ENCODE measurements at regions not wholly inside any gene's neighbourhood (a gene's known extent, or its start where the extent isn't known, plus 50 kb on each side); places are given as distances from the start of the nearest gene placed in this dataset.

DNA sequence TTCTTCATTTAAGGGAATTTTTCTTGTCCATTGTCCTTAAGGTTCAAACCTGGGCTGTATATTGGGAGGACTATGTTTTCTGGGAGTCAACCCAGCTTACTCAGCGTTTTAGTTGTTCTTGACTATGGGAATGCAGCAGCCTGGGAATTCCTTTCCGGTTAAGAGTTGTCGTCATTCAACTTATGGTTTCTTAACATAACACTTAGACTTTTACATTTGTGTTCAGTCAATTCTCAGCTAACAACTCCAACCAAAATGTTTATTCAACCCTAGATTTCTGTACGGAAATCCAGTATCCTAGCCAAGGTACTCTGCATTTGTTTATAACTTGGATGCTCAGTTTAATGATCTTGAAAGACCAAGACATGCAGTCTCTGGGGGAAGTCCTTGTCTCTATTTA is 960.9 kb downstream of the CBLN2 start:
- Histone ChIP-seq H3K79me2 (ENCODE audit: low read length) (no peaks in the 10 kb centered on the region), H3K36me3 (replicated peaks; ENCODE audit: insufficient read depth, low read length) (no peaks in the 10 kb centered on the region), H4K20me1 (ENCODE audit: insufficient read depth, low read length) (no peaks in the 10 kb centered on the region), H3K4me1 (ENCODE audit: low read length) (no peaks in the 10 kb centered on the region), H3K4me3 (ENCODE audit: low read length) (no peak overlapping the region), H3K4me2 (ENCODE audit: low read depth, low read length) (no peak overlapping the region), H3K9me2 (replicated peaks; ENCODE audit: insufficient read depth, low read length) (no peaks in the 10 kb centered on the region), H3F3A (ENCODE audit: insufficient read depth, low read length) (no peaks in the 10 kb centered on the region), H3K9ac (ENCODE audit: low read length) (no peak overlapping the region), H3K27ac (ENCODE audit: low read length) (no peak overlapping the region), H3K27me3 (replicated peaks; ENCODE audit: insufficient read depth, low read length) (no peaks in the 10 kb centered on the region), H2AFZ (ENCODE audit: low read length) (no peak overlapping the region), H3K9me3 (replicated peaks; ENCODE audit: insufficient read depth, low read length) (no peaks in the 10 kb centered on the region)
- TF ChIP-seq EZH2phosphoT487 (IDR thresholded peaks at IDR 0.05; ENCODE audit: low read length) (no peak), EZH2 (optimal IDR thresholded peaks at IDR 0.05; ENCODE audit: low read depth, low read length) (no peak)
- TF ChIP-seq, protein P1, sequence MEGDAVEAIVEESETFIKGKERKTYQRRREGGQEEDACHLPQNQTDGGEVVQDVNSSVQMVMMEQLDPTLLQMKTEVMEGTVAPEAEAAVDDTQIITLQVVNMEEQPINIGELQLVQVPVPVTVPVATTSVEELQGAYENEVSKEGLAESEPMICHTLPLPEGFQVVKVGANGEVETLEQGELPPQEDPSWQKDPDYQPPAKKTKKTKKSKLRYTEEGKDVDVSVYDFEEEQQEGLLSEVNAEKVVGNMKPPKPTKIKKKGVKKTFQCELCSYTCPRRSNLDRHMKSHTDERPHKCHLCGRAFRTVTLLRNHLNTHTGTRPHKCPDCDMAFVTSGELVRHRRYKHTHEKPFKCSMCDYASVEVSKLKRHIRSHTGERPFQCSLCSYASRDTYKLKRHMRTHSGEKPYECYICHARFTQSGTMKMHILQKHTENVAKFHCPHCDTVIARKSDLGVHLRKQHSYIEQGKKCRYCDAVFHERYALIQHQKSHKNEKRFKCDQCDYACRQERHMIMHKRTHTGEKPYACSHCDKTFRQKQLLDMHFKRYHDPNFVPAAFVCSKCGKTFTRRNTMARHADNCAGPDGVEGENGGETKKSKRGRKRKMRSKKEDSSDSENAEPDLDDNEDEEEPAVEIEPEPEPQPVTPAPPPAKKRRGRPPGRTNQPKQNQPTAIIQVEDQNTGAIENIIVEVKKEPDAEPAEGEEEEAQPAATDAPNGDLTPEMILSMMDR (IDR thresholded peaks at IDR 0.05; ENCODE audit: low read length): no peak
- DNase-seq: no peak

DNA sequence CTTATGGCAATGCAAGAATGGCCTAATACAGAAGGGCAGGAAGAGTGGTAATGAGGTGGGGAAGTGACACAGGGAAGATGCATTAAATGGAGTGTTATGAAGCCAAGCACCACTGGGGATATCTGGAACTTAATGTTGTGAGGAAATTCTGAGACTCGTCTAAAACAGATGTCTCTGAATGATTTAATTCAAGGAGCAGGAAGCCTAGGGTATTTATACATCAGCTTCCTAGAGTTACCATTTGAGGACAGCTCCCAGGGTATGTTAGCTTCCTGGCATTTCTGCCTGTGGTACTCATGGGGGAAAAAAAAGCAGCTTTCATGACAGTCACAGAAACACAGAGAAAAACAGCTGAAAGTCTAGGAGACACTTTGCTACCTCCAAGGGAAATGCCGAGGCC is 989.5 kb downstream of the CBLN2 start:
- TF ChIP-seq EZH2 (optimal IDR thresholded peaks at IDR 0.05; ENCODE audit: low read depth, low read length) (no peak), EZH2phosphoT487 (IDR thresholded peaks at IDR 0.05; ENCODE audit: low read length) (no peak)
- TF ChIP-seq, protein P1 (IDR thresholded peaks at IDR 0.05; ENCODE audit: low read length): no peak
- Histone ChIP-seq H3K27me3 (replicated peaks; ENCODE audit: insufficient read depth, low read length) (no peaks in the 10 kb centered on the region), H3K27ac (ENCODE audit: low read length) (no peak overlapping the region), H3K4me2 (ENCODE audit: low read depth, low read length) (no peak overlapping the region), H2AFZ (ENCODE audit: low read length) (no peak overlapping the region), H3K4me3 (ENCODE audit: low read length) (no peak overlapping the region), H3K36me3 (replicated peaks; ENCODE audit: insufficient read depth, low read length) (no peaks in the 10 kb centered on the region), H3K79me2 (ENCODE audit: low read length) (no peaks in the 10 kb centered on the region), H3K9me2 (replicated peaks; ENCODE audit: insufficient read depth, low read length) (no peaks in the 10 kb centered on the region), H3F3A (ENCODE audit: insufficient read depth, low read length) (no peaks in the 10 kb centered on the region), H3K9ac (ENCODE audit: low read length) (no peak overlapping the region), H3K9me3 (replicated peaks; ENCODE audit: insufficient read depth, low read length) (no peaks in the 10 kb centered on the region), H3K4me1 (ENCODE audit: low read length) (no peaks in the 10 kb centered on the region), H4K20me1 (ENCODE audit: insufficient read depth, low read length) (no peaks in the 10 kb centered on the region)
- no peak for DNase-seq

DNA sequence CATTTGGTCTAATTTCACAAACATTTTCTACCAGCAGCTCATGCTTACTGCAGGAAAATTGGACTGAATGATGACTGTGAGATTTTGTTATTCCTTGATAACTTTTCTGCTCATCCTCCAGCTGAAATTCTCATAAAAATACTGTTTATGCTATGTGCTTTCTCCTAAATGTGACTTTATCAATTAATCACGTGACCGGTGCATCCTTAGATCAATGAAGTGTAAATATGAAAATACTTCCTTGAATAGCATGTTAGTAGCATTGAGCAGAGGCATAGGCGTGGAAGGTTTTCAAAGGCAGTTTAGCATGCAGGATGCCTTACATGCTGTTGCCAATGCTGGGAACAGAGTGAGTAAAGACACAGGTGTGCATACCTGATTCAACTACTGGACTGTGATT is 1002.5 kb downstream of the CBLN2 start:
- H3K4me3 ChIP-seq (ENCODE audit: low read length): no peak overlapping the region
- no peak for DNase-seq
- no peak overlapping the region for H3K9ac ChIP-seq (ENCODE audit: low read length)
- H3K79me2 ChIP-seq (ENCODE audit: low read length): no peaks in the 10 kb centered on the region
- TF ChIP-seq EZH2 (optimal IDR thresholded peaks at IDR 0.05; ENCODE audit: low read depth, low read length) (no peak), EZH2phosphoT487 (IDR thresholded peaks at IDR 0.05; ENCODE audit: low read length) (no peak)
- TF ChIP-seq, protein P1 (IDR thresholded peaks at IDR 0.05; ENCODE audit: low read length): no peak
- H3F3A ChIP-seq (ENCODE audit: insufficient read depth, low read length): no peaks in the 10 kb centered on the region
- no peak overlapping the region for H2AFZ ChIP-seq (ENCODE audit: low read length)
- no peaks in the 10 kb centered on the region for H3K27me3 ChIP-seq (replicated peaks; ENCODE audit: insufficient read depth, low read length)
- no peaks in the 10 kb centered on the region for H3K4me1 ChIP-seq (ENCODE audit: low read length)
- H3K9me3 ChIP-seq (replicated peaks; ENCODE audit: insufficient read depth, low read length): no peaks in the 10 kb centered on the region
- no peaks in the 10 kb centered on the region for H4K20me1 ChIP-seq (ENCODE audit: insufficient read depth, low read length)
- no peak overlapping the region for H3K27ac ChIP-seq (ENCODE audit: low read length)
- H3K36me3 ChIP-seq (replicated peaks; ENCODE audit: insufficient read depth, low read length): no peaks in the 10 kb centered on the region
- H3K9me2 ChIP-seq (replicated peaks; ENCODE audit: insufficient read depth, low read length): no peaks in the 10 kb centered on the region
- no peak overlapping the region for H3K4me2 ChIP-seq (ENCODE audit: low read depth, low read length)
